ENCODE measurements at regions not wholly inside any gene's neighbourhood (a gene's known extent, or its start where the extent isn't known, plus 50 kb on each side); places are given as distances from the start of the nearest gene placed in this dataset.

- TF ChIP-seq REST (IDR thresholded peaks at IDR 0.05; ENCODE audit: unreplicated experiment): no peak
Observed at GRCh38 chr7:156220078-156220605, 407.9 kb upstream of the SHH start (continued).

GRCh38 chr7:156219307-156220077 lies 407.2 kb upstream of the SHH start:
- Histone ChIP-seq H3K9me2 (ENCODE audit: insufficient read depth) (no peaks in the 10 kb centered on the region), H4K20me1 (replicated peaks; ENCODE audit: insufficient read depth) (no peaks in the 10 kb centered on the region), H2AFZ (no peak overlapping the region), H3K4me2 (no peak overlapping the region), H3F3A (replicated peaks; ENCODE audit: low read depth) (no peaks in the 10 kb centered on the region), H3K4me1 (ENCODE audit: insufficient read depth) (no peaks in the 10 kb centered on the region), H3K4me3 (no peak overlapping the region), H3K27ac (ENCODE audit: low read depth) (no peak overlapping the region), H3K27me3 (ENCODE audit: insufficient read depth) (no peaks in the 10 kb centered on the region), H3K79me2 (replicated peaks; ENCODE audit: insufficient read depth) (no peaks in the 10 kb centered on the region), H3K36me3 (ENCODE audit: insufficient read depth) (no peaks in the 10 kb centered on the region)
- ATAC-seq (no peak), DNase-seq (ENCODE audit: low spot score) (no peak)
- Mint-ChIP-seq H3K27ac (no peak overlapping the region), H3K4me1 (no peaks in the 10 kb centered on the region), H3K36me3 (ENCODE audit: low read depth) (no peaks in the 10 kb centered on the region), H3K9me3 (no peaks in the 10 kb centered on the region), H3K4me3 (no peak overlapping the region), H3K27me3 (ENCODE audit: insufficient read depth, low read depth, poor library complexity) (peaks cover 3% of the 10 kb centered on the region)
- TF ChIP-seq ZNF331 (CRISPR knock-in tag; IDR thresholded peaks at IDR 0.05; ENCODE audit: low read depth) (no peak), JUNB (IDR thresholded peaks at IDR 0.05; ENCODE audit: unreplicated experiment) (no peak), EZH2 (IDR thresholded peaks at IDR 0.05; ENCODE audit: low read depth, unreplicated experiment) (no peak), POLR2AphosphoS5 (IDR thresholded peaks at IDR 0.05; ENCODE audit: low read depth) (no peak), NANOG (IDR thresholded peaks at IDR 0.05; ENCODE audit: borderline replicate concordance) (no peak), STAT1 (IDR thresholded peaks at IDR 0.05; ENCODE audit: unreplicated experiment) (no peak), REST (IDR thresholded peaks at IDR 0.05; ENCODE audit: unreplicated experiment) (no peak), CREB1 (CRISPR knock-in tag; IDR thresholded peaks at IDR 0.05; ENCODE audit: low read depth) (no peak), ZNF114 (CRISPR knock-in tag; IDR thresholded peaks at IDR 0.05) (no peak), ETS1 (IDR thresholded peaks at IDR 0.05) (no peak), CTCF (conservative IDR thresholded peaks at IDR 0.05; ENCODE audit: low read depth in 2 of 2) (no peak), EZH2phosphoT487 (IDR thresholded peaks at IDR 0.05; ENCODE audit: unreplicated experiment) (no peak)

Data from GM23338 (cell line).